ENCODE measurements at regions not wholly inside any gene's neighbourhood (a gene's known extent, or its start where the extent isn't known, plus 50 kb on each side); places are given as distances from the start of the nearest gene placed in this dataset.

DNA sequence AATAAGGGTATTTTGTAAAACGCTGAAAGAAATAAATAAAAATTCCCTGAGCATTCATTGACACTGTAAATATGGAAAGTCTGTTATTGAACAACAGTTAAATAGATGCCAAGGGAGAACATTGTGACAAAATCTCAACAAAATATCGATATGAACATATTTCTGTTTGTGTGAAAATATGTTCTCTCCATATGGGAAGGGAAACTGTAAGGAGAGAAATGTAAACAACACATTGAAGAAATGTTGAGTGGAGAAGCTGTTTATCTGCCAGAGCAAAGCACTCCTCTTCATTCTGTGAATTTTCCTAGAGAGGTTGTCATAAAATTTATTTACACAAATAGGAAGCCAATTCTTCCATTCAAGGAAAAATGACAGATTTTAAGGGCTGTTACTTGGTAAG is 57.1 kb upstream of the EOMES start:
- TF ChIP-seq, protein P1, sequence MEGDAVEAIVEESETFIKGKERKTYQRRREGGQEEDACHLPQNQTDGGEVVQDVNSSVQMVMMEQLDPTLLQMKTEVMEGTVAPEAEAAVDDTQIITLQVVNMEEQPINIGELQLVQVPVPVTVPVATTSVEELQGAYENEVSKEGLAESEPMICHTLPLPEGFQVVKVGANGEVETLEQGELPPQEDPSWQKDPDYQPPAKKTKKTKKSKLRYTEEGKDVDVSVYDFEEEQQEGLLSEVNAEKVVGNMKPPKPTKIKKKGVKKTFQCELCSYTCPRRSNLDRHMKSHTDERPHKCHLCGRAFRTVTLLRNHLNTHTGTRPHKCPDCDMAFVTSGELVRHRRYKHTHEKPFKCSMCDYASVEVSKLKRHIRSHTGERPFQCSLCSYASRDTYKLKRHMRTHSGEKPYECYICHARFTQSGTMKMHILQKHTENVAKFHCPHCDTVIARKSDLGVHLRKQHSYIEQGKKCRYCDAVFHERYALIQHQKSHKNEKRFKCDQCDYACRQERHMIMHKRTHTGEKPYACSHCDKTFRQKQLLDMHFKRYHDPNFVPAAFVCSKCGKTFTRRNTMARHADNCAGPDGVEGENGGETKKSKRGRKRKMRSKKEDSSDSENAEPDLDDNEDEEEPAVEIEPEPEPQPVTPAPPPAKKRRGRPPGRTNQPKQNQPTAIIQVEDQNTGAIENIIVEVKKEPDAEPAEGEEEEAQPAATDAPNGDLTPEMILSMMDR (IDR thresholded peaks at IDR 0.05): no peak
- TF ChIP-seq POLR2A (IDR thresholded peaks at IDR 0.05): no peak
- WGBS, 4 donors: 62 to 84% (median 78%) methylated on average over 2 of the region's 2 CpGs

DNA sequence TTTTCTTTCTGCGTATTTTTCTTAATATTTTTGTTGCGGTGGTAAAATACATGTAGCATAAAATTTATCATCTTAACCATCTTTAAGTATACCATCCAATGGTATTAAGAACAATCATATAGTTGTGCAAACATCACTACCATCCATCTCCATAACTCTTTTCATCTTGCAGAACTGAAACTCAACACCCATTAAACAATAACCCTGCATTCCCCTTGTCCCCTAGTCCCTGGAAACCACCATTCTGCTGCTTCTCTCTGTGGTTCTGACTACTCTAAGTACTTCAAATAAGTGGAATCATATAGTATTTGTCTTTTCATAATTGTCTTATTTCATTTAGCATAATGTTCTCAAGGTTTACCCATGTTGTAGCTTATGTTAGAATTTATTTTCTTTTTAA is 67.3 kb upstream of the EOMES start:
- Histone ChIP-seq H3K4me3 (no peak overlapping the region), H3K27me3 (no peaks in the 10 kb centered on the region), H3K9me3 (no peaks in the 10 kb centered on the region), H3K36me3 (no peaks in the 10 kb centered on the region), H3K27ac (no peak overlapping the region), H3K4me1 (no peaks in the 10 kb centered on the region)
- ATAC-seq: no peak
- intact Hi-C loops (cut with DNase I): no loop called here
- TF ChIP-seq, protein P1 (IDR thresholded peaks at IDR 0.05): no peak
- TF ChIP-seq POLR2A (IDR thresholded peaks at IDR 0.05): no peak
- DNase-seq: no peak
- 96 to 100% (median 100%) methylated on average over 2 of the region's 2 CpGs for WGBS, 4 donors

More for the DNA sequence above, 57.1 kb upstream of the EOMES start:
- ATAC-seq: no peak
- Histone ChIP-seq H3K4me3 (no peak overlapping the region), H3K27me3 (peaks cover 0 to 9% (median 0%) of the 10 kb centered on the region in 9 donors), H3K9me3 (no peaks in the 10 kb centered on the region), H3K27ac (no peak overlapping the region), H3K36me3 (no peaks in the 10 kb centered on the region), H3K4me1 (no peaks in the 10 kb centered on the region)
- no peak for DNase-seq
- intact Hi-C loops (cut with DNase I): no loop called here

DNA sequence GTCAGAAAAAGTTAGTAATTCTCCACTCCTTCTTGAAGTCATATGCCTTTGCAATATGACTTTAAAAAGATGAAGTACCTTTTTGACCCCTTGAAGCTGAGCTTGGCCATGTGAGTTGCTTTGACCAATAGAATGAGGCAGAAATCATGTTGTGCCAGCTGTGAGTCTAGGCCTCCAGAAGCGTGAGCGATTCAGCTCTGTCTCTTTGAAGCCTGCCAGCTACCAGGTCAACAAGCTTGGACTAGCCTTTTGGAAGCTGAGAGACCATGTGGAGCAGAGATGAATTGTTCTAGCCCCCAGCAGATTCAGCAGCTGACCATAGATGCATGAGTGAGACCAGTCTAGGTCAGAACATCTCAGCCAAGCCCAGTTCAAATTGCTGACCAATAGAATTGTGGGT is 69.8 kb upstream of the EOMES start:
- no peaks in the 10 kb centered on the region for H3K9me3 ChIP-seq
- no peak overlapping the region for H3K4me3 ChIP-seq
- TF ChIP-seq POLR2A (IDR thresholded peaks at IDR 0.05): no peak
- TF ChIP-seq, protein P1 (IDR thresholded peaks at IDR 0.05): no peak
- H3K27me3 ChIP-seq: no peaks in the 10 kb centered on the region
- intact Hi-C loops (cut with DNase I): no loop called here
- H3K36me3 ChIP-seq: no peaks in the 10 kb centered on the region
- ATAC-seq: no peak
- H3K27ac ChIP-seq: no peak overlapping the region
- no peaks in the 10 kb centered on the region for H3K4me1 ChIP-seq
- no peak for DNase-seq
- WGBS, 4 donors: 83 to 92% (median 86%) methylated on average over 2 of the region's 2 CpGs

DNA sequence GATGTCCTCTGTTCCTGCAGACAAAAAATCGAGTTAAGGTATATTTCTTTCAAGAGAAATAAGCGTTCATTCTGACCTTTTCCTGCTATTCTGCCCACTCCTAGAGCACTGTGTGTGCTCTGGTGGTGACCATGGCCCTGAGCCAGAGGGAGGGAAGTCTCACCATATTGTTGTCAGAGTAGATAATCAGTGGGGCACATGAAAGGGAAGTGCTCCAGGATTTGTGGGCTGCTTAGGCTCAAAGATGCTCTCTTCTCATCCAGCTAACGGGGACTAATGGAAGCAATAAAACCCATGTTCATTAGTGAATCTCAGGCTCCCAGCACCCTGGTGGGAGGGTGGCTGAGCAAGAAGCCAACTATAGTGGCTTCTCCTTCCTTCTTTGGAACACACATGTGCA is 70.7 kb upstream of the EOMES start:
- no peak for DNase-seq
- WGBS, 4 donors: 45 to 59% (median 56%) methylated on average over 3 of the region's 3 CpGs
- intact Hi-C loops (cut with DNase I): no loop called here
- Histone ChIP-seq H3K27me3 (peaks cover 0 to 6% (median 0%) of the 10 kb centered on the region in 9 donors), H3K9me3 (no peaks in the 10 kb centered on the region), H3K36me3 (no peaks in the 10 kb centered on the region), H3K4me1 (no peaks in the 10 kb centered on the region), H3K4me3 (no peak overlapping the region), H3K27ac (no peak overlapping the region)
- no peak for TF ChIP-seq POLR2A (IDR thresholded peaks at IDR 0.05)
- TF ChIP-seq, protein P1 (IDR thresholded peaks at IDR 0.05): no peak
- ATAC-seq: no peak

Measured in heart left ventricle (tissue), 16 donors.